ENCODE measurements at regions not wholly inside any gene's neighbourhood (a gene's known extent, or its start where the extent isn't known, plus 50 kb on each side); places are given as distances from the start of the nearest gene placed in this dataset.
A peak's percentile ranks its signal among the peaks of the same experiment; 100 is the strongest.

DNA sequence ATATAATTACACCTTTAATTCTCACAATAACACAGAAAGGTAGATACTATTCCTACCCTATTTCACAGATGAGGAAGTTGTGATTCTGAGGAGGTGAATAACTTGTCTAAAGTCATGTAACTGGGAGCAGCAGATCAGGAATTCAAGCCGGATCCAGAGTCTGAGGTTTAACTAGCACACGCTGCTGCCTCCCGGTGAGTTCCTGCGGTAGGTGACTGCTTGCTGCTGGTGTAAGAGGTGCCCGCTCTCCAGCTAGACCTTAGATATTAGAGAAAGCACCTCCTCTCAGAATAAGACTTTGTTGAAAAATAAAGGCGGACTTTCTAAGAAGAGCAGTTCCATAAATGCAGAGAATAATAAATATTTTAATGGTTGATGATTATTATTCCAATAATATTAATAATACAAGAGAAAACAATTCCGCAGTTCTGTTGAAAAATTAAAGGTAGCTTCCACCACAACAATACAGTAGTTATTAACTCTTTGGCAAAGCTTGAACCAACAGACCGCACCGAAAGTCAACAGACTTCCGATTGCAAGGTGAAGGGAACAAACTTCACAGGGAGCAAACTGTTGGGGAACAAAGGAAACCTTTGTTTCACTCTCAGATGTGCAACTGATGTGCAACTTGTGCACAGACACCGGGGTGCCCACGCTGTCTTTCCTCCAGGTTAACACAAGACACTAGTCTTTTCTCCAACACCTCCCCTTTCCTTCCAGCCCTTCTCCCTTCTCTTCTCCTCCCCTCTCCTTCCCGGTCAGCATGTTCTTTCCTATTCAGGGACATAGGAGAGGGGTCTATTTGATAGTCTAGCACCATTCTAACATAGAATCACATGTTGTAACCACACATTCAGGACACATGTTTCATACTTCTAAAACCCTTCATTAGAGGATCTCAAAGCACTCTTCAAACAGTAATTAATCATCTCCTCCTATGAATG lies 73.2 kb upstream of the EGLN3 start (continued):
- TF ChIP-seq, protein P1, sequence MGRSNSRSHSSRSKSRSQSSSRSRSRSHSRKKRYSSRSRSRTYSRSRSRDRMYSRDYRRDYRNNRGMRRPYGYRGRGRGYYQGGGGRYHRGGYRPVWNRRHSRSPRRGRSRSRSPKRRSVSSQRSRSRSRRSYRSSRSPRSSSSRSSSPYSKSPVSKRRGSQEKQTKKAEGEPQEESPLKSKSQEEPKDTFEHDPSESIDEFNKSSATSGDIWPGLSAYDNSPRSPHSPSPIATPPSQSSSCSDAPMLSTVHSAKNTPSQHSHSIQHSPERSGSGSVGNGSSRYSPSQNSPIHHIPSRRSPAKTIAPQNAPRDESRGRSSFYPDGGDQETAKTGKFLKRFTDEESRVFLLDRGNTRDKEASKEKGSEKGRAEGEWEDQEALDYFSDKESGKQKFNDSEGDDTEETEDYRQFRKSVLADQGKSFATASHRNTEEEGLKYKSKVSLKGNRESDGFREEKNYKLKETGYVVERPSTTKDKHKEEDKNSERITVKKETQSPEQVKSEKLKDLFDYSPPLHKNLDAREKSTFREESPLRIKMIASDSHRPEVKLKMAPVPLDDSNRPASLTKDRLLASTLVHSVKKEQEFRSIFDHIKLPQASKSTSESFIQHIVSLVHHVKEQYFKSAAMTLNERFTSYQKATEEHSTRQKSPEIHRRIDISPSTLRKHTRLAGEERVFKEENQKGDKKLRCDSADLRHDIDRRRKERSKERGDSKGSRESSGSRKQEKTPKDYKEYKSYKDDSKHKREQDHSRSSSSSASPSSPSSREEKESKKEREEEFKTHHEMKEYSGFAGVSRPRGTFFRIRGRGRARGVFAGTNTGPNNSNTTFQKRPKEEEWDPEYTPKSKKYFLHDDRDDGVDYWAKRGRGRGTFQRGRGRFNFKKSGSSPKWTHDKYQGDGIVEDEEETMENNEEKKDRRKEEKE (IDR thresholded peaks at IDR 0.05) = no peak
- peak; percentile 71 for TF ChIP-seq ZSCAN25 (CRISPR knock-in tag; IDR thresholded peaks at IDR 0.05)
- peak; percentile 70; the same call in 1 of the 2 replicates for TF ChIP-seq KLF6 (CRISPR knock-in tag; IDR thresholded peaks at IDR 0.05)
- no peak for TF ChIP-seq ZNF160 (CRISPR knock-in tag; IDR thresholded peaks at IDR 0.05)
- TF ChIP-seq CBX1 (IDR thresholded peaks at IDR 0.05; ENCODE audit: low read depth) = peak; percentile 88
- TF ChIP-seq, protein P2, sequence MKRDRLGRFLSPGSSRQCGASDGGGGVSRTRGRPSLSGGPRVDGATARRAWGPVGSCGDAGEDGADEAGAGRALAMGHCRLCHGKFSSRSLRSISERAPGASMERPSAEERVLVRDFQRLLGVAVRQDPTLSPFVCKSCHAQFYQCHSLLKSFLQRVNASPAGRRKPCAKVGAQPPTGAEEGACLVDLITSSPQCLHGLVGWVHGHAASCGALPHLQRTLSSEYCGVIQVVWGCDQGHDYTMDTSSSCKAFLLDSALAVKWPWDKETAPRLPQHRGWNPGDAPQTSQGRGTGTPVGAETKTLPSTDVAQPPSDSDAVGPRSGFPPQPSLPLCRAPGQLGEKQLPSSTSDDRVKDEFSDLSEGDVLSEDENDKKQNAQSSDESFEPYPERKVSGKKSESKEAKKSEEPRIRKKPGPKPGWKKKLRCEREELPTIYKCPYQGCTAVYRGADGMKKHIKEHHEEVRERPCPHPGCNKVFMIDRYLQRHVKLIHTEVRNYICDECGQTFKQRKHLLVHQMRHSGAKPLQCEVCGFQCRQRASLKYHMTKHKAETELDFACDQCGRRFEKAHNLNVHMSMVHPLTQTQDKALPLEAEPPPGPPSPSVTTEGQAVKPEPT (CRISPR knock-in tag; IDR thresholded peaks at IDR 0.05; ENCODE audit: low read depth) = 0 out of 2 replicates have a peak, but pooled peaks have one; percentile 64
- TF ChIP-seq, protein P3, sequence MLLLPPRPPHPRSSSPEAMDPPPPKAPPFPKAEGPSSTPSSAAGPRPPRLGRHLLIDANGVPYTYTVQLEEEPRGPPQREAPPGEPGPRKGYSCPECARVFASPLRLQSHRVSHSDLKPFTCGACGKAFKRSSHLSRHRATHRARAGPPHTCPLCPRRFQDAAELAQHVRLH (CRISPR knock-in tag; IDR thresholded peaks at IDR 0.05; ENCODE audit: borderline replicate concordance, low read depth) = peak; percentile 77; the same call in 1 of the 2 replicates
- TF ChIP-seq POLR2G (IDR thresholded peaks at IDR 0.05; ENCODE audit: low read depth, low read length) = peak; percentile 72
- 0 out of 2 replicates have a peak, but pooled peaks have one; percentile 17 for TF ChIP-seq ZBTB21 (CRISPR knock-in tag; IDR thresholded peaks at IDR 0.05)
- peak; percentile 99 for TF ChIP-seq ZNF256 (CRISPR knock-in tag; conservative IDR thresholded peaks at IDR 0.05)
- TF ChIP-seq ZNF605 (CRISPR knock-in tag; IDR thresholded peaks at IDR 0.05) = peak; percentile 13; the same call in 1 of the 2 replicates
- TF ChIP-seq, protein P4, sequence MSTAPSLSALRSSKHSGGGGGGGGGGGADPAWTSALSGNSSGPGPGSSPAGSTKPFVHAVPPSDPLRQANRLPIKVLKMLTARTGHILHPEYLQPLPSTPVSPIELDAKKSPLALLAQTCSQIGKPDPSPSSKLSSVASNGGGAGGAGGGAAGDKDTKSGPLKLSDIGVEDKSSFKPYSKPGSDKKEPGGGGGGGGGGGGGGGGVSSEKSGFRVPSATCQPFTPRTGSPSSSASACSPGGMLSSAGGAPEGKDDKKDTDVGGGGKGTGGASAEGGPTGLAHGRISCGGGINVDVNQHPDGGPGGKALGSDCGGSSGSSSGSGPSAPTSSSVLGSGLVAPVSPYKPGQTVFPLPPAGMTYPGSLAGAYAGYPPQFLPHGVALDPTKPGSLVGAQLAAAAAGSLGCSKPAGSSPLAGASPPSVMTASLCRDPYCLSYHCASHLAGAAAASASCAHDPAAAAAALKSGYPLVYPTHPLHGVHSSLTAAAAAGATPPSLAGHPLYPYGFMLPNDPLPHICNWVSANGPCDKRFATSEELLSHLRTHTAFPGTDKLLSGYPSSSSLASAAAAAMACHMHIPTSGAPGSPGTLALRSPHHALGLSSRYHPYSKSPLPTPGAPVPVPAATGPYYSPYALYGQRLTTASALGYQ (CRISPR knock-in tag; IDR thresholded peaks at IDR 0.05) = peak; percentile 79; the same call in 1 of the 2 replicates
- no peak for TF ChIP-seq MAZ (IDR thresholded peaks at IDR 0.05; ENCODE audit: borderline replicate concordance, low read depth, low read length)
- TF ChIP-seq MAZ (CRISPR knock-in tag; IDR thresholded peaks at IDR 0.05; ENCODE audit: low read depth) = peak; percentile 85
- TF ChIP-seq TBX2 (CRISPR knock-in tag; IDR thresholded peaks at IDR 0.05; ENCODE audit: borderline replicate concordance) = peak; percentile 98
- TF ChIP-seq ZNF354B (CRISPR knock-in tag; IDR thresholded peaks at IDR 0.05) = 0 out of 2 replicates have a peak, but pooled peaks have one; percentile 7
- no peak for TF ChIP-seq RELA (CRISPR knock-in tag; IDR thresholded peaks at IDR 0.05)
- peak; percentile 87; the same call in 1 of the 2 replicates for TF ChIP-seq ZNF232 (CRISPR knock-in tag; IDR thresholded peaks at IDR 0.05; ENCODE audit: borderline replicate concordance)
- no peak; the same call in 1 of the 2 replicates for TF ChIP-seq AHR (CRISPR knock-in tag; IDR thresholded peaks at IDR 0.05)
- peak; percentile 85 for TF ChIP-seq ZNF501 (CRISPR knock-in tag; IDR thresholded peaks at IDR 0.05)
- TF ChIP-seq CCAR2 (optimal IDR thresholded peaks at IDR 0.05; ENCODE audit: low read depth, low read length) = peak; percentile 10
- TF ChIP-seq KAT8 (CRISPR knock-in tag; IDR thresholded peaks at IDR 0.05) = peak; percentile 70
- peak; percentile 23; the same call in 1 of the 2 replicates for TF ChIP-seq ZSCAN21 (CRISPR knock-in tag; IDR thresholded peaks at IDR 0.05; ENCODE audit: borderline replicate concordance)

All from HepG2 (cell line).